GM23248 (cell line): ENCODE measurements at regions not wholly inside any gene's neighbourhood (a gene's known extent, or its start where the extent isn't known, plus 50 kb on each side); places are given as distances from the start of the nearest gene placed in this dataset.

Experiments used
- EZH2 ChIP-seq: fragments of 200-600 bp; sonication (generic); IDR thresholded peaks from 2 replicates; pipeline ENCODE4 v1.6.1; 2018; ENCODE audit warnings: antibody characterized with exemption, mild to moderate bottlenecking; ENCODE audit not compliant: insufficient read depth, poor library complexity, severe bottlenecking
- EZH2phosphoT487 ChIP-seq: fragments of 200-600 bp; sonication (generic); IDR thresholded peaks from 2 replicates; pipeline ENCODE4 v1.6.1; 2018; ENCODE audit warnings: antibody characterized with exemption, moderate library complexity, mild to moderate bottlenecking, low read depth; ENCODE audit not compliant: insufficient read depth

- no peak for TF ChIP-seq EZH2phosphoT487
- no peak for TF ChIP-seq EZH2
Observed at GRCh38 chr14:23723911-23724310, 87.7 kb downstream of the DHRS2 start.
